GM19468 (cell line): ENCODE measurements at regions not wholly inside any gene's neighbourhood (a gene's known extent, or its start where the extent isn't known, plus 50 kb on each side); places are given as distances from the start of the nearest gene placed in this dataset.

Source experiments
- ATAC-seq: cut with Tn5 transposase; IDR thresholded peaks from one replicate; pipeline ENCODE4 v1.9.1; 2021; ENCODE audit warnings: mild to moderate bottlenecking, moderate library complexity, moderate number of reproducible peaks; ENCODE audit not compliant: unreplicated experiment; ENCODE audit errors: extremely low read depth

DNA sequence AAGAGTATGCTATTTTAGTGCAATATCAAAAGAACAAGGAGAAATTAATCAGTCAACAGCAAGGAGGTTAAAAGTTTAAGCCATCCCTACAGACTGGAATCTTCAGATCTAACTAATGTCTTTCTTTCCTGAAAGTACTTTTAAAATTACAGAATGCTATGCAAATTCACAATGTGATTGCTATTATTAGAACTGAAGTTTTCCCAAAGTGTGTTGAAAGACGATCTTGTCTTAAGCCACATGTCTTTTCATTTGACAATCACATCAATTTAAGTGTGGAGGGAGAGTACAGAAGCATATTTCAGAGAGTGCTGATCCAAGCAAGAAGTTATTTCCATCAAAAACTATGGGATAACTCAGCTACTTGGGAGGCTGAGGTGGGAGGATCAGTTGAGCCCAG is 64.7 kb upstream of the TNIP3 start:
- ATAC-seq = no peak

DNA sequence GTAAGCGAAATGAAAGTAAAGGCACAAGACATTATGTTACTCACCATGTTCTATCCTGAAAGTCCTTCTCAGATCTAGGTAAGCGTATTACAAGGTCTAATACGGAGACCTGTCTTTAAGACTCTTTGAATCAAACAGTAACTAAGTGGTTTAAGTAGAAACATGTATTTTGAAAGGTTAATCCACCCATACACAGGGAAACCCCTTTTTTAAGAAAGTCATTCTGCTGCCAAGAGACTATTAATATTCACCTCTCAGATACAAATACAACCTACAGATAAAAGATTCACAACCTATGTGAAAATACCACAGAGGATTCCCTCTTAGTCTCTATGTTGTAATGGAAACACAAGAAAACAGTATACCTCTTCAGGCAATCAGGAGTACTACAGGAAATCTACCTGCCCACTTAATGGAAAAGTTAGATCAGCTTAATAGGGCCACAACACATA is 63.2 kb upstream of the TNIP3 start:
- peak; percentile 67 for ATAC-seq

DNA sequence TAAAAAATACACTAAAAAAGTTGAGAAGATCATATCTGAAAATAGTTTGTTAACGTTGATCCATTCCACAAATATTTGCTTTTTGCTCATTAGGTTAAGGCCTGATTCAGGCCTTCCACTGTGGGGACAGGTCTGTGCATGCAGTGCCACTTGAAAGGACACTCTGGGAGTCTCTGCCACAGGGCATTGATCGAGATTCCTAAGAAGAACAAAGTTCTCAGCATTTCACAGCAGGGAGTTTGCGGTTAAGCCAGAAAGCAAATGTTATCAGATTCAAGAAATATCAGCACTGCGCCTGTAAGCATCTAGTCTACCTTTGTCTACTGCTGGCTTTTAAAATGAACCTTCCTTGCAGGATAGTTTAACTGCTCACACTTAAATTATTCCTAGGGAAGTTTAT is 62.2 kb upstream of the TNIP3 start:
- ATAC-seq = no peak

DNA sequence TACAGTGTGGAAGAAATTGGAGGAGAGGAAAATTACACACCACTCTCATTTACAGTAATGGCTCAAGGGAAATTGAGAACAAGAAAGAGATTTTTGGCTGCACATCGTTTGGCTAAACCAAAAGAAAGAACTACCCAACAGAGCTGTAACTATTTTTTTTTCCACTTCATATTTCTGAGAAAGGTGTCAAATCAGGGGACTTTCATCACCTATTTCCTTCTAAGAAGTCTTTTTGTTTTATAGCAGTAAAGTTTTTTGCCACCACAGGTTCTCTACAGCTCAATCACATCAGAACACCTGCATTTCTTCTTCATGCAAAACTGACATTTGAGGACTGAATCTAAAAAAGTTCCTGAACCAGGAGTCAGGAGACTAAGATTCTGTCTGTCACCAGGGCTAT is 57.5 kb upstream of the TNIP3 start:
- ATAC-seq = no peak

DNA sequence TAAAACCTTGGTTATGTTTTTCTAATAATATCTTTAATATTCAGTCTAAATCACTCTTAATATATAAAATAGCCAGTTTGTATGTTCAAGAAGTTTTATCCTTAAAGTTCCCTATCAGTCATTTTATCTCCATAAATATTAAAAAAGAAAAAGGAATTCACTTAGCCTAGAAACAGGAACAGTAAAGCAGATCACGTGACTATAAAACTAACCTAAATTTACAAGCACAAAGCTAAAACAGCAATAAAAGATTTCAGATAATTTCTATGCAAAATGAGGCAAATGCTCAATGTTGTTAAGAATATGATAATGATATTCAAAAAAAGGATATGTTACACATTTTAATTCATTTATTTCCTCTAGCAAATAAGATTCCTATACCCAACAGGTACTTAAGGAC is 57.1 kb upstream of the TNIP3 start:
- no peak for ATAC-seq

DNA sequence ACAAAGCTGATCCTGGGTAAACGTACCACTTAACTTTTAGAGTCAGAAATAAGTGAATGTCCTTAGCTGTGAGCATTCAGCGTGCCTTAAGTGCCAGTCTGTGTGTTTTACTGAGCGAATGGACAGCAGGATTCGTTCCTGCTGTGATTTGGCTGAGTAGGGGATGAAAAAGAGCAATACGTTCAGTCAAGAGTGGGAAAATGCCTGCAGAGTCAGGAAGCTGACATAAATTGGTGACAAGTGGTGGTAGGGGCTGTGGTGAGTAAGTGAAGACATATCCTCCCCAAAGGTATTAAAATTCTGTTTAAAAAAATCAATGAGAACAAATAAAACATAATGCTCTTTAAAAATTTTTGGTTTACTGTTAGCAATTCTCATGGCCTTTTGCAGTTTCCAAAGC is 56.6 kb upstream of the TNIP3 start:
- ATAC-seq = no peak

DNA sequence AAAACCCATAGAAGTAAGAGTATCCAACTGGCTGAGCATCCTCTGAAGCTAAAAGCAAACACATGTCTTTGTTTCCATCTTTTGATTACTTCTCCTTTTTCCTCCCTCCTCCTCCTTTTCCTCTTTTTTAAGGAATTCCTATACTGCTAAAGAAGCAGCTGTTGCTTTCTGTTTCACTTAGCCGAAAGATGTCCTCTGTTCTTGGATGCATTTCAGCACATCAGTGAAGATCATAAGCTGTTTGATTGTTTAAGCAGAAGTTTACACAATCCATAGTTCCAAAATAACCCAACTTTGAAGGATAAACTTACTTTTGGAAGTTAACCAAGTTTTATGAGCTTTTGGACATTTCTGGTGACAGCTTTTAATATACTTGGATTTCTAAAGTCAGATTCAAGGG is 55.1 kb upstream of the TNIP3 start:
- ATAC-seq = no peak

DNA sequence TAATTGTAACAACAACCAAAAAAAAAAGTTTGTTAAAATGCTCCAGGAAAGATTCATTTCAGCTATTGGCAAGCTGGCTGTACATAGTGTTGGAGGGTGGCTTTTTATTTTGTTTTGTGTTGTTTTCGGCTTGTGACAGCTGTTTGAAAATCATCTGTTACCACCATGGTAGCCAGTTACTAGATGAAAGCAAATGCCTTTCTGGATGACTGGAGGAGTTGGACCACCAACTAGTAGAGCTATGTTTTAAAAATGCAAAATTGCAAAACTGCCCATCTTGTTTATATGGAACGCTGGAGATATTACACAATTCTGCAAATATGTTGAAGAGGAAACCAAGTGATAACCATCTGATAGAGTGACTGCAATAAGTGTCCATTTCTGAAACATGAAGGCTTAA is 53.2 kb upstream of the TNIP3 start:
- ATAC-seq = no peak

DNA sequence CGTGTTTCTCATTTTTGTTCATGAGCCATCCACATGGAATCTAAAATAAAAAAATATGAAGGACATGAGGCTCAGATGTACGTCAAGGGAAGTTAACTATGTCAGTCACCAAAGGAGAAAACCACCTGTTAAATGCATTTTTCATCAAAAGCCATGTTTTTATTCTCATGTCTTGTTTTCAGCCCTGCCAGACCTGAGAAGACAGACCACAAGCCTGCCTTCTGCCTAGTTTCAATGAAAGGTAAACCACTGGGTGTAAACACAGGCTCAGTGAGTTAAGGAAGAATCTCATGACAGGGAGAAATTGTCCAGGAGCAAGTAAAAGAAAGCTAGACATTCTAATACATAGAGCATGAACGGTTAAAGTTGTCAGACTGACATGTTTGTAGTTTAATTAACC is 52.3 kb upstream of the TNIP3 start:
- ATAC-seq = no peak

DNA sequence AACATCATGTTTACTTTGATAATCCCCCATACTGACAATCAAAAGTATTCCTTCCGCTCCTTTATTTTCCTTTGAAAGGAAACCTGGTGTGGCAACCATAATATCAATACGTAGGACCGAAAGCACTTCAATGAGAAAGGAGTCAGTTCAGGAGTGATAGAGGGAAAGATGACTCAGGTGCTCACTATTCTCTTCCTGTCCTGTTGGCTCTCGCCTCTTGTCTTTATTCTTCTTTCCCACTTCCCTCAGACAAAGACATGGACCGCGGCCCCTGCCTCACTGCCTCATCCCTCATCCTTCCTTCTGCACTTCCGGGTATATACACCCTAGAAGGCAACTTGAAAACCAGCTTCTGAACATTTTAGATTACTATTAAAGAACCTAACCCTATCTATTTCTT is 49.8 kb upstream of the TNIP3 start:
- no peak for ATAC-seq
